HG02623 (cell line): ENCODE measurements at regions not wholly inside any gene's neighbourhood (a gene's known extent, or its start where the extent isn't known, plus 50 kb on each side); places are given as distances from the start of the nearest gene placed in this dataset.
"Not testable (repeated sequence)": the region's sequence is repeated elsewhere in the genome, so short reads cannot be mapped to it uniquely, and the experiment has no call there.

ENCODE experiments used
- ATAC-seq: cut with Tn5 transposase; IDR thresholded peaks from one replicate; pipeline ENCODE4 v1.9.1; 2021; ENCODE audit warnings: moderate library complexity; ENCODE audit not compliant: unreplicated experiment

DNA sequence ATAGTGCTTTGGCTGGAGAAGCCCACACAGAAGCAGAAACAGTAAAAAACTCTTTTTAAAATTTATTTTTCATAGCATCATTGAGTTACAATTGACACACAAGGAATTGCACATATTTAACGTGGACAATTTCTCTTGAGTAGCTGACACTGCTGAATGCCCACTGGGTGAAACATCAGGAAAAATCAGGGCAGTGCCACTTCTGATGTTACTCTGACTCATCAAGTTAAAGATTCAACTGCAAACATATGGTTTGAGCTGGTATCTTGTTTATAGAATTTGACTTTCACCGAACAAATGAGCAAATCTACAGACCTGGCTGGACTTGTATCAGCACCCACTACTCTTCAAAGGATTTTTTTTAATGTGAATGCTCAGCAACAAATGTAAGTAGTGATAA, 66.3 kb upstream of the CTSV start:
- ATAC-seq = not testable (repeated sequence)

DNA sequence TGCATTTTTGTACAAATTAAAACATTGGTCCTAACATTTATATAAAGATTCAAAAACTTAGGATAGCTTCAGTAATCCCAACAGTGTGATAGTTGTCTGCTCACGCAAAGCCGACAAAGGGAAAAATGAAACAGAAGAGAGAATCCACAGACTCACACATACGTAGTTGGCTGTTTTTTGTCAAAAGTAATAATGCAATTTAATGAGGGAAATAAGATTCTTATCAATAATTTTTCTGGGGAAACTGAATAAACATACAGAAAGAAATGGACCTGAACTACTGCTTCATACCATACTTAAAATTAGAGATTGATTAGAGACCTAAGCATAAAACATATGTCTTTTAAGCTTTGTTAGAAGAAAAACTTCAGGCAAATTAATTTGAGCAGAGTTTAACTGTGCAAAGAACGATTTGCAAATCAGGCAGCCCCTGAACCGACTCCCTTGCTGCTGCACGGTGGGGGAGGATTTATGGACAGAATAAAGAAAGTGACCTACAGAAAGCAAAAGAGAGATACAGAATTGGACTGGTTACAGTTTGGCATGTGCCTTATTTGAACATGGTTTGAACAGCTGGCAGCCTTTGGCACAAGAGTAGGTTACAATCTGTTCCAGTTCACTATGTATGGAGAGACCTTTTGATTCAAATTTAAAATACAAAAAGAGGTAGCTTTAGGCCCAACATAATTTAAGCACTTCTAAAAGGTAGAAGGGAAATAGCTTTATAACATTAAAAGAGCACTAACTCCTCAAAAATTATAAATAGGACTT, 64.9 kb upstream of the CTSV start:
- ATAC-seq = not testable (repeated sequence)

GRCh38 chr9:97099540-97099939, 60.6 kb upstream of the CTSV start:
- ATAC-seq = not testable (repeated sequence)

GRCh38 chr9:97096793-97097192, 57.9 kb upstream of the CTSV start:
- no peak for ATAC-seq

GRCh38 chr9:97089361-97089760, 50.4 kb upstream of the CTSV start:
- not testable (repeated sequence) for ATAC-seq
